Limb (tissue), 2 donors: ENCODE measurements at regions not wholly inside any gene's neighbourhood (a gene's known extent, or its start where the extent isn't known, plus 50 kb on each side); places are given as distances from the start of the nearest gene placed in this dataset.
A peak's percentile ranks its signal among the peaks of the same experiment; 100 is the strongest.

ENCODE experiments used
- DNase-seq, 2 donors: peaks; one replicate each; pipeline ENCODE4 v3.0.0-alpha.2; 2016; ENCODE audit errors: extremely low spot score in 2 of 2

DNA sequence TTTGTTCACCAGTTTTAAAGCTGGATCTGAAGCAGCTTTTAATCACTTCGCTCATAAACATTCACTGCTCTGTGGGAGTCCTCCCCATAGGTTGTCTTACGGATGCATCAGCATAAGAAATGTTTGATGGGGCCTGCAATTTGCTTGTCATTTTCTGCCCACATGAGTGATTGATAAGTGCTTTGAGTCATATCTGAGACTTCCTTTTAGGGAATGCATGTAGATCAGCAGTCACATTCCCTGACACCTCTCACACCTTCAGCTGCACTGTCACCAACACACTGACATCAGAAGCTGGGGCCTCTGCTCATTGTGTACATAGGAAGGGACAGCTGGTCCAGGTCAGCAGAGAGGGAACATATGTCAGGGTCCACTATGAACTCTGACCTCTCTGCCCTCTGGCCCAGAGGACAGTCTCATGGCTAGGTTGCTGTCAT, 84.1 kb upstream of the SPATA31D4 start:
- DNase-seq: no peak

DNA sequence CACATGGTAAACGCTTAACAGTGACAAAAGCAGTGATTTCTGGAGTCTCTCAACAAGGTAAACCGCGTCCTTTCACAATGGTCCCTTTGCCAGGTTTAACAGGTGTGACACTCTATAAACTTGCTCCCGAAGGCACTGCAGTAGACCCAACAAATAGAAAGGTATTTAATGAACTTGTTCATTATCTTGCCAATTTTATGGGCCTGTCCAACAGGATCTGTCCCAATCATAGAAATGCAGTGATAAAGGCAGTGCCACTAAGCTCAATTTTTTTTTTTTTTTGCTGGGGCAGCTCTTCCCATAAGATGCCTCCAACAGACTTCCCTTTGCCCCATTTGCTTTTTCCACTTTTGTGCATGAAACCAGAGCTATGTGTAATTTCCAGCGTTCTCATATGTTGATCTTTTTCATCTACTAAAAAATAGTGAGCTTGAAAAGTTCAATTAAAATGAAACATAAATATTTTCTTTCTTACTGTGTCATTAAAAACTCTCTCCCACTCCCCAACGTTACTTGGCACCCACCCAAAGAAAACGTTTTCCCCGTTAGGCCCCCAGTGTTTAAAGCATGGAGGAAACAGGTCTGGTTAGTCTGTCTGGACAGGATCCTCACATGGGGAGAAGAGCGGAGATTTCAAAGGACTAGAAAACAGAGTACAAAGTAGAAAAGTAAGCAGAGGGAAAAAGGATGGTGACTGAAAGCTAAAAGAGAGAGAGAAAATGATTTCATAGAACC, 80.9 kb upstream of the SPATA31D4 start:
- DNase-seq: no peak

DNA sequence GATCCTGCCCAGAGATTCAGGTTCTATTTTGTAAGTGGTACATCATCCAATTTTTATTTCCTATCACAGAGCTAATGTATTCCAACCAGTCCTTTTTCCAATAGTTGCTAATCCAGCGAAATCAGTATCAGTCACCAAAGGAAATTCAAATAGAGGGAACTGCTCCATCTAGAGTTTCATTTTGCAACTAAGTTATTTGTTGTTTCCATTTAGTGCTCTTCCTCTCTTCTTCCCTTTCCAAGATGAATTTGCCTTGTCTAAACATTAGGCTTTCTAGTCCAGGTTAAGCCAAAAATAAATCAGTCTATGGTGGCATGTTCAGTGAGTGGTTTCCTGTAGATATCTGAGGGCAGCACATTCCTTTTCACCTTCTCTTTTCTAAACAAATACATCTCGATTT, 79.8 kb upstream of the SPATA31D4 start:
- peak in 1 of 2 donors; percentile 37 for DNase-seq

DNA sequence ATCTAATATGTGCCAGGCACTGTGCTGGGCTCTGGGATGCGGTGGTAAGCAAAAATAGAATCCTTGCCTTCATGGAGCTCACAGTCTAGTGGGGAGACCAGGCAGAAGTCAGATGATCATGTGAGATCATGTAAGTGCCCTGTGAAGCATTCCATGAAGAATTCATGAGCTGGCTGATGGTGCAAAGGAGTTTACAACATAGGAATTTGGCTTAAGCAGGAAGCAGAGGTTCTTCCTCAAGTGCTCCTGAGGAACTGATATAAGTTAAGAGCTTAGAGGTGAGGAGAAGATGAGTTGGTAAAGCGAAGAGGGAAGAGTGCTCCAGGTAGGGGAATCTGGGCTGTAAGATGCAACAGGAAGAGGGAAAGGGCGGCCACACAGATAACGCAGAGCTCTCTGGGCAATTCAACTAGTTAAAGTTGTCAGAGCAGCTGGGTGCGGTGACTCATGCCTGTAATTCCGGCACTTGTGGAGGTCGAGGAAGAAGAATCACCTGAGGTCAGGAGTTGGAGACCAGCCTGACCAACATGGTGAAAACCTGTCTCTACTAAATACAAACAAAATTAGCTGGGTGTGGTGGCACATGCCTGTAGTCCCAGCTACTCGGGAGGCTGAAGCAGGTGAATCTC, 78.5 kb upstream of the SPATA31D4 start:
- DNase-seq: no peak

DNA sequence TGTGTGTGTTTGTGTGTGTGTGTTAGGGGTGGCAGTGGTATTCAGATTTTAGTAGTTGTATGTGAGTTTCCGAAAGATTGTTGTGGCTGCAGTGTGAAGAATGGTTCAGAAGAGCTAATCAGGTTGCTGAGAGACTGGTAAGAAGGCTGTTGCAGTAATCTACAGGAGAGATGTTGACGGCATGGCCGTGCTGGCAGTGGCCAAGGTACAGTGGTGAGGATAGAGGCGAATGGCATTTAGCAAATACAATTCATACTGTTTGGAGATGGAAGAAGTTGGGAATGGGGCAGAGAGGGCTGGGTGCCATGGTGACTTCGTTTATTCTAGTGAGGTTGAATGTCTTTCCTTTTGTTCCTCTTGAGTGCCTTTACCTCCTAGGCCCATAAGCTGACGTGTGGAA, 77.5 kb upstream of the SPATA31D4 start:
- no peak for DNase-seq

DNA sequence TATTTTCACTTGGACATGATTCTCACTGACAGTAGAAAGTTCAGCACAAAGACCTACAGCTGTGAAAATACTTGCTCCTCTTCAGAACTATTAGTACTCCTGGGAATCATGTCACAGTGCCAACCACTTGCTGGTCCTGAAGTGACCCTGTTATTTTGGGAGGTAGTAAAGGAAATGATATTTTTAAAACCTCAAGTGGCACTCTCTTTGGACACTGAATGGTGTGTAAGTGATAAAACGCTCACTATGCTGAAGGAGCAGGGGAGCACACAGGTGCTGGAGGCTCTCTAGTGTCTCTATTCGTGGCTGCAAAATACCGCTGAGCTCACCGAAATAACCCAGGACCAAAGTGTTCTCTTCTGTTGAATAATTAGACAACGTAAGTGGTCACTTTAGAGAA, 76.9 kb upstream of the SPATA31D4 start:
- no peak for DNase-seq

DNA sequence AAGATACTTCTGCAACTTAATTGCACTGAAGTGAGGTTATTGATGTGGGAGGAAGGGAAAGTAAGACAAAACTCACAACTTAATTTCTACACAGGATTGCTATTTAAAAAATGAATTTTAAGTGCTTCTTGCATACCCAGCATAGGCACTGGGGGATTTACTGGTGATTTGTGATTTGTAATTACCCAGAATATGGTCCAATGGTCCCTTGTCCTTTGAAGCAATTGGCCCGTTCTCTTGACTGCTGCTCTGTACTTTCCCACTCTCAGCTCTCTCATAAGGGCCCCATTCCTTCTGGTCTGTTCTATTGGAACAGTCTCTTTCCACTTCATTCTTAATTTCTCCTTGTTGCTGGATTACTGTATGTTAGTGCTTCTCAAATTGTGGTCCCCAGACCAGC, 75.4 kb upstream of the SPATA31D4 start:
- DNase-seq: no peak

DNA sequence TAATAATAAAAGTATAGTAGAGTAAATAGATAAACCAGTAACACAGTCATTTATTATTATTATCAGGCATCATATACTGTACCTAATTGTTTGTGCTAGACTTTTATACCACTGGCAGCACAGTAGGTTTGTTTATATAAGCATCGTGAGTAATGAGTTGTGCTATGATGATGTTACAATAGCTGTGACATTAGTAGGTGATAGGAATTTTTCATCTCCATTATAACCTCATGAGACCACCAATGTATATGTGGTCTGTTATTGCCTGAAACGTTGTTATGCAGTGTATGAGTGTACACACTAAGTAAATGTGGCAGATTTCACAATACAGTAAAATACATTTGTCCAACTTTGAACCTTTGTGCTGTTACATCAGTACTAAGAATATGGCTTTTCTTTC, 72.7 kb upstream of the SPATA31D4 start:
- no peak for DNase-seq

DNA sequence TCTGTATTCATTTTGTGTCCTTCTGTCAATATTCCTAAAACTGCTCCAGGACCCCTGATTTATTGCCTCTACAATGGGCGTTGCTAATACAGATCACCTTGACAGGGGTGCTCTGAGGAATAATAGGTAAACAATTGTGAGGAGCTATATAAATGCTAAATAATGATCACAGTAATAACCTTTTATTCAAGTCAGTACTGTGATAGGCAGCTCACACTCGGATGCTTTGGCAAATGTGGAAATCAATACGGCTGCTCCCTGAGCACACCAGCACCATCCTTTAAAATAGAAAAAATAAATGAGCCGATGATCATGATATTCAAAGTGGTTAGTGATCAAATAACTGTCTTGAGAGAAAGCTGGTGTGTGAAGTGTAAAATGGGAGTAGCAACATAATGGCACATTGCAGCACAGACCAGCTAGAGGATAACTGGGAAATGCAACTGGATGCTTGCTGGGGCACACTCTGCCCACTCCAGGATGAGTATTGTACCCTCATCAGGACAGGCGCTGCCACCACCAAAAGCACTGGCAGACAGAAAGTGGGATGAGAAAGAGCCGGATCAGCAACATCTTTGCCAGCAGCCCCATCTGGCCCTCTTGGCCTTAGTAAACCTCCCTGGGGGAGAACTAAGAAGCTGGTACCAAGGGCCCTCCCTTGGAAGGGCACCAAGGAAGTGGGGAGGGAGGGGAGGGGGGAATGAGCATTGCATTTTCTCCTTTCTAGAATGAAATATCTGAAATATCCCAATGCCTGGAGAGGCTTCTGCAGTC, 69.4 kb upstream of the SPATA31D4 start:
- DNase-seq: no peak

DNA sequence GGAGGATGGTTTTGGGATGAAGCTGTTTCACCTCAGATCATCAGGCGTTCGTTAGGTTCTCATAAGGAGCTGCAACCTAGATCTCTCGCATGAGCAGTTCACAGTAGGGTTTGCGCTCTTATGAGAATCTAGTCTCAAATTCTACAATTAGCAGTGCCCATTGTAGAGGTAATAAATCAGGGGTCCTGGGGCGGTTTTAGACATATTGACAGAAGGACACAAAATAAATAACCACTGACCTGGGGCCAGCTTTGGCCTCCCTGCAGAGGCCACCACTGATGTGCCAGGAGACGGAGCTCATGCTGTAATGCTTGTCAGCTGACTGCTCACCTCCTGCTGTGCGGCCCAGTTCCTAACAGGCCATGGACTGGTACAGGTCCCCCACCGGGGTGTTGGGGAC, 67.6 kb upstream of the SPATA31D4 start:
- no peak for DNase-seq

DNA sequence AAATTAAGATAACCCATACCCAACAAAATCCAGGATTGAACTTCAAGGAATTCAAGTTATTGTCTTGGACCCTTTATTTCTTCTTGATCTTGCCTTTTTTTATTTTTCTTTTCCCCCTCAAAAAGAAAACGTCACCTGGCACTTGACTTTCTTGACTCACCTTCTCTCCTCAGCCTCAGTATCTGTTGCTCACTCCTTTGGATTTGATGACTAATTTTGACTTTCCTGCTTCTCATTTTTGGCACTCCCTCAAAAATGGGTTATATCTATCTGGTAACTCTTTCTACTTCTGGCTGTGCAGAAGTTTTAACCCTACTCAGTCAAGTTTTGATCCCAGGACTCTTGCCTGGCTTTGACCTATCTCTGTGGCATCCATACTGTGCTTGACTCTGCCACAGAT, 66.6 kb upstream of the SPATA31D4 start:
- no peak for DNase-seq

DNA sequence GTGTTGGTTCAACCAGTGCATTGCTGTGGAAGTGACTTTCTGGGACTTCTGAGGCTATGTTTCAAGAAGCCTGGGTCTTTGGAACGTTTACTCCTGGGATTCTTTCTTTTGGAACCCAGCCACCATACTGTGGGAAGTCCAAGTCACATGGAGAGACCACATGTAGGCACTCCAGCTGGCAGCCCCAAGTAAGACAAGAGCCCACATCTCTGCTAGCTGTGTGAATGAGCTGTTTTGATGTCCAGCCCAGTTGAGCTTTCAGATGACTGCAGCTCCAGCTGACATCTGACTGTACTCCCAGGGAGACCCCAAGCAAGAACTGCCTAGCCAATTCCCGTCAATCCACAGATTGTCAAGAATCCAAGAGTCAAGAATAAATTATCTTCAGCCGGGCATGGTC, 60.1 kb upstream of the SPATA31D4 start:
- DNase-seq: no peak

DNA sequence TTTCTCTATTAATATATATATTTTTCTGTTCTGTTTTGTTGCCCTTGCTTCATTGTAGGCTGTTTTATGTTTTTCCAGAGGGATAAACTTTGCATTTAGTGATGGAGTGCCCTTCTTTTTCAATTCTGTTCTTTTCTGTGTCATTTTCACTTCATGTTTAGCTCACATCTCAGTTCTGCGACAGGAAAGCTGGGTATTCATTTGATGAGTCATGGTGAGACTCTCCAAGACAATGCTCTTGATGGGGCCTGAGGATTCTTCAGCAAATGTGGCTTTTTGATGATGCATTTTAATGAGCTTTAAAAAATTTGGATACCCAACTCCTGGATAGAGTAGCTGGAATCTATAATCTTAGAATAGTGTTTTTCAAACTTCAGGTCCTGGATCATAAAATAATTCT, 56.5 kb upstream of the SPATA31D4 start:
- DNase-seq: no peak

DNA sequence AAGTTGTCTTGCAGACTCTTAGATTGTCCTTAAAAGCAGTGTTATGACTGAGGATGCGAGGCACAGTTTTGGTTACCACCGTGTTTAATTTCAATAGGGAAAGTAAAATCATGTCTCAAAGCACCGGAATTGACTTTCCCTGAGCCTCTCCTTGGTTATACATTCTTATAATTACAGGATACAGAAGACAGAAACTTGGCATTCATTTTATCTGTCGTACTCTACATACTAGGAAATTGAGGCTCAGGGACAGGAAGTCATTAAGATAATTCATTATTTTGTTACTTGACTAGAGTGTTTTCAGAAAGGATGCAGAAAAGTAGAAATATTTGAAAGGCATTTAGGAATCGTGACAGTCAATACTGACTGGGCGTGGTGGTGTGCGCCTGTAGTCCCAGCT, 54.0 kb upstream of the SPATA31D4 start:
- DNase-seq: no peak

DNA sequence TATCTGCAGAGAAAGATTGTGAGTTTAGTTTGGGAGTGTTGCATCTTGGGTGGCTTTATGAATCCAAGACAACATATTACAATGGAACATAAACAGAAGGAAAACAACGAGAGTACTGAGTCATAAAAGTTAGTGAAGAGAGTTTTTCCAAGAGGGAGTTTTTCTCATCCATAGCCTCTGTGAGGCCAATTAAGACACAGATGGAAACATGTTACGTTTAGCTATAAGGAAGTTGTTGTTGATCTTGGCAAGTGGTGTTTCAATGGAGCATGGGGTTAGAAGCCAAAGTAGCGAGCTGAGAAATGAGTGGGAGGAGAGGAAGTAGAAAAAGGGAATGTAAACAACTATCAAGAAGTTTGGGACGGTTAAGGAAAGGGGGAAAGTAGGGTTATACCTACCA, 53.3 kb upstream of the SPATA31D4 start:
- DNase-seq: peak in 1 of 2 donors; percentile 74

DNA sequence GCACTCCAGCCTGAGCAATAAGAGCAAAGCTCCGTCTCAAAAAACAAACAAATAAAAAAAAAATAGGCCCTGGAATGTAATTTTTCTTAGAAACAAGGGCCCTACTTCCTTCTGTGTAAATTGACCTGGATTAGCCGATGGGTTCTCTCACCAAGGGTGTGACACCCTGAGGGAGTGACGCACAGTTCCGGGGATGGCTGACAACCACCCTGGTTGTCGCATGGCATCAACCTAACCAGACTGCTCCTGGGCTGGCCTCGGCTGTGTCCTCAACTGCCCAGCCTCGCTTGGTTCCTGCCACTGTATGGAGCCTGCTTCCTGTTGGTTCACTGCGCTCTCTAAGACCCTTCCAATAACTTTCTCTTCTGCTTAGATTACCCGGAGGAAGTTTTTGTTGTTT, 51.2 kb upstream of the SPATA31D4 start:
- DNase-seq: no peak
